ENCODE measurements at regions not wholly inside any gene's neighbourhood (a gene's known extent, or its start where the extent isn't known, plus 50 kb on each side); places are given as distances from the start of the nearest gene placed in this dataset.
"Not testable (repeated sequence)": the region's sequence is repeated elsewhere in the genome, so short reads cannot be mapped to it uniquely, and the experiment has no call there.

GRCh38 chr3:87898971-87899370 lies 159.8 kb downstream of the CGGBP1 start:
- in situ Hi-C loops (cut with HindIII; ENCODE audit: low sequenced_read_pairs) = no loop called here

DNA sequence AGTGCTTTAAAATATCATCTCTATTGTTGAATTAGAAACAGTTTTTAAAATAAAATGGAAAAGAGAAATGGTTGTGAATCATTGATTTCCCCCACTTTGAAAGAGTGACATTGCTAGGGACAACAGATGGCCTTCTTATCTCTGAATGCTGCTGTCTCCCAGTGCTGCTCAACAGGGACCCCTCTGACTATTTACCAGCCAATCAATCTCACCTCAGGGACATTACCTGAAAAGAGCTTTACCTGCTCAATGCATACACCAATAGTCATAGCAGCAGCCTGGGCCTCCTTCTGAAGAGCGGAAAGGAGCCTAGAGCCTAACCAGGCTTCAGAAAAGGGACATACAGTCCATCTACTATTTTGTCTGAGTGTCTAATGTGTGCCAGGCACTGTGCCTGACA lies 162.8 kb downstream of the CGGBP1 start:
- in situ Hi-C loops (cut with HindIII; ENCODE audit: low sequenced_read_pairs) = no loop called here

GRCh38 chr3:87873136-87873535 lies 185.7 kb downstream of the CGGBP1 start:
- in situ Hi-C loops (cut with HindIII; ENCODE audit: low sequenced_read_pairs) = no loop called here

GRCh38 chr3:87867001-87867400 lies 191.8 kb downstream of the CGGBP1 start:
- in situ Hi-C loops (cut with HindIII; ENCODE audit: low sequenced_read_pairs) = no loop called here

DNA sequence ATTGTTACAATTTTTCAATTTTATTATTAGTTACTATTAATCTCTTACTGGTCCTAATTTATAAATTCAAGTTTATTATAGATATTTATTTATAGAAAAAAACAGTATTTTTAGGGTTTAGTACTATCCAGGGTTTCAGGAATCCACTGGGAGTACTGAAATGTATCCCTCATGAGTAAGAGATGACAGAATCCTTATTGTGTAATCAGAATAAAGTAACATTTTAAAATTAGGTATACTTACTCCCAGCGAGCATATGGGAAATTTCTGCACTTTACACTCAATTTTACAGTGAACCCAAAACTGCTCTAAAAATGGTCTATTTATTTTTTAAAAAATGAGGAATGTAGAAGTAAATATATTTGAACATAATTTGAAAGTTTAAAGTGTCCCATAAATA lies 202.7 kb downstream of the CGGBP1 start:
- in situ Hi-C loops (cut with HindIII; ENCODE audit: low sequenced_read_pairs) = no loop called here

- in situ Hi-C loops (cut with HindIII; ENCODE audit: low sequenced_read_pairs) = no loop called here
Measured at GRCh38 chr3:87855616-87856015, 203.2 kb downstream of the CGGBP1 start.

GRCh38 chr3:87855211-87855610 lies 203.6 kb downstream of the CGGBP1 start:
- in situ Hi-C loops (cut with HindIII; ENCODE audit: low sequenced_read_pairs) = no loop called here

GRCh38 chr3:87848003-87848402 lies 210.8 kb downstream of the CGGBP1 start:
- in situ Hi-C loops (cut with HindIII; ENCODE audit: low sequenced_read_pairs) = no loop called here

GRCh38 chr3:87837076-87837475 lies 221.7 kb downstream of the CGGBP1 start:
- in situ Hi-C loops (cut with HindIII; ENCODE audit: low sequenced_read_pairs) = no loop called here

DNA sequence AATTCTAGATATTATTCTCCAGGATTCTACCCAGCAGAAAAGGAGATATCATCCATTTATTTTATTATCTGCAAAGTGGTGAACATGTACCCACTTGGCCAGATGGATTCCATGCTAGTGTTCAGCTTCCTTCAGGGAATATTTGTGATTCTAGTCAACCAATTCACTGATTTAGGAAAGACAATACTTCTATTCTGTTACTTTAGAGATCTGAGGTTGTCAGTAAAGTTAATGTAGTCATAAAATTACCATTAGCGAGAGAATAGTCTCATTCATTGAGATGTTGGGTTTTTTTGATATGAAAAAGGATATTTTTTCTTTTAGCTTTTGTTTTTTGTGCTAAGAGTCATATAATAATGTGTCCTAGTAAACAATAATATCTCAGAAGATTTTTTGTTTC lies 222.8 kb downstream of the CGGBP1 start:
- in situ Hi-C loops (cut with HindIII; ENCODE audit: low sequenced_read_pairs) = no loop called here

DNA sequence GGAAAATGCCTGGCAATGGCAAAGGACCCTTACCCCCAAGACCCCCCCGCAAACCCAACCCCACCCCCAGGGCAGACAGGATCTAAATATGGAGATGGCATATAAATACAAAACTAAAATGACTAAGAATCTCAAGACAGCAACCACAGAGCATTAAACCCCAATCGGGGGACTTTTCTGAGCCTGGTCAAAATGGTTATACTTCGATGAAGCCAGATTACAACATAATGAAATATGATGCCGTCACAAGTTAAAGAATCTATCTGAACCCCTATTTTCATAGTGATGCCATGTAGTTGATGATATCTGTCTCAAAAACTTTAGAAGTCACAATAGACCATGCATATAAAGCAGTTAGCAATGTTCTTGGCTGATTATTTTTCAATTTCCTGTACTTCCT lies 223.6 kb downstream of the CGGBP1 start:
- in situ Hi-C loops (cut with HindIII; ENCODE audit: low sequenced_read_pairs) = no loop called here

DNA sequence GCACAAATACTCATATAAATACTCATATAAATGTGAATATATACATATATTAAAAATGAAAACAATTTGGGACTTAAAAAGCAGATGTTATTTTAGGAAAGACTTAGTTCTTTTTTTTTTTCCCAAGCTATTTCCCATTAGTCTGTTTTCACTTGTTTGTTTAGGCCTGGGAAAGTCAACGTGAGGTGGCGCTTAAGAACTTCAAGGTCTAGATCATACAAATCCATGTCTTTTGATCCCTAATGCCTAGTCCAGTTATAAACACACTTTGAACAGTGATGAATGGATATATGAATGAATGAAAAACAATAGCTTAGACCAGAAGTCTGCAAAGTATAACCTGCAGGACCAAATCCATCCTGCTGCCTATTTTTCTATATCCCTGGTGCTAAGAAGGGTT lies 224.5 kb downstream of the CGGBP1 start:
- in situ Hi-C loops (cut with HindIII; ENCODE audit: low sequenced_read_pairs) = no loop called here

- in situ Hi-C loops (cut with HindIII; ENCODE audit: low sequenced_read_pairs) = no loop called here
Measured at GRCh38 chr3:87833039-87833377, 225.8 kb downstream of the CGGBP1 start.

DNA sequence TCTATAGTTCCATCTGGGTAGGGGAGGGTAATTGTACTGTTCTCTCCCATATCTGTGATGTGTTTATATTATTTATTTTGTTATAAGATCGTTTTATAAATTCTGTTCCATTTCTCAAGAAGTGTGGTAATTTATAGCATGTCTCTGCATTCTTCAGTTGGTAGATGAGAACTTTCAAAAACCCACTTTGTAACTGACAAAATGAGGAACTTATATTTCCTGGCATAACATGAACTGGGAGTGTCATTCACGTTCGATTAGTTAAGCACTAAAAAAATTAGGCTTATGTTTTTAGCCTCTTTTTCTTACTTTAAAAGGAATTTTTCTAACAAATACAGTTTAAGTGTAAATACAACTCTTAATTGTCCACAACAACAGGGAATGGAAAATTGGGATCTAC lies 230.8 kb downstream of the CGGBP1 start:
- in situ Hi-C loops (cut with HindIII; ENCODE audit: low sequenced_read_pairs) = no loop called here

GRCh38 chr3:87822563-87822962 lies 236.2 kb downstream of the CGGBP1 start:
- in situ Hi-C loops (cut with HindIII; ENCODE audit: low sequenced_read_pairs) = no loop called here

GRCh38 chr3:87813503-87813902 lies 245.3 kb downstream of the CGGBP1 start:
- in situ Hi-C loops (cut with HindIII; ENCODE audit: low sequenced_read_pairs) = not testable (repeated sequence)

- in situ Hi-C loops (cut with HindIII; ENCODE audit: low sequenced_read_pairs) = no loop called here
Measured at GRCh38 chr3:87811953-87812352, 246.9 kb downstream of the CGGBP1 start.

GRCh38 chr3:87810452-87811016 lies 248.3 kb downstream of the CGGBP1 start:
- in situ Hi-C loops (cut with HindIII; ENCODE audit: low sequenced_read_pairs) = no loop called here

DNA sequence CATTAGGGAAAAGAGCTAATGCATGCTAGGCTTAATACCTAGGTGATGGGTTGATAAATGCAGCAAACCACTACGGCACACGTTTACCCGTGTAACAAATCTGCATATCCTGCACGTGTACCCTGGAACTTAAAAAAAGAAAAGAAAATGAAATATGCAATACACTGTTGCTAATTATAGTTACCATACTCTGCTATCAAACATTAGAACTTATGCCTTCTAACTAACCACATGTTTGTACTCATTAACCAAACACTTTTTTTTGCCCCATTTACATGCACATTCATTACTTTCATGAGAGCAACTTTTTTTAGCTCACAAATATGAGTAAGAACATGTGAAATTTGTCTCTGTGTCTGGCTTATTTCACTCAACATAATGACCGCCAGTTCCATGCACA lies 253.1 kb downstream of the CGGBP1 start:
- in situ Hi-C loops (cut with HindIII; ENCODE audit: low sequenced_read_pairs) = no loop called here

DNA sequence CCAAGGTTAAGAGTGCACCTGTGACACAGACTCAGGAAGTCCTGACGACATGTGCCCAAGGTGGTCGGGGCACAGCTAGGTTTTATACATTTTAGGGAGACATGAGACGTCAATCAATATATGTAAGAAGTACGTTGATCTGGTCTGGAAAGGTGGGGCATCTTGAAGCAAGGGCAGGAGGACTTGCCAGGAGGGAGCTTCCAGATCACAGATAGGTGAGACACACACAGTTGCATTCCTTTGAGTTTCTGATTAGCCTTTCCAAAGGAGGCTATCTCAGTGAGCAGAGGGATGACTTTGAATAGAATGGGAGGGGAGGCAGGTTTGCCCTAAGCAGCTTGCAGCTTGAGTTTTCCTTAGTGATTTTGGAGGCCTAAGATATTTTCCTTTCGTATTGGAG lies 257.4 kb downstream of the CGGBP1 start:
- in situ Hi-C loops (cut with HindIII; ENCODE audit: low sequenced_read_pairs) = no loop called here

- in situ Hi-C loops (cut with HindIII; ENCODE audit: low sequenced_read_pairs) = no loop called here
Measured at GRCh38 chr3:87800516-87800915, 258.3 kb downstream of the CGGBP1 start.

GRCh38 chr3:87798567-87798947 lies 260.2 kb downstream of the CGGBP1 start:
- in situ Hi-C loops (cut with HindIII; ENCODE audit: low sequenced_read_pairs) = no loop called here

DNA sequence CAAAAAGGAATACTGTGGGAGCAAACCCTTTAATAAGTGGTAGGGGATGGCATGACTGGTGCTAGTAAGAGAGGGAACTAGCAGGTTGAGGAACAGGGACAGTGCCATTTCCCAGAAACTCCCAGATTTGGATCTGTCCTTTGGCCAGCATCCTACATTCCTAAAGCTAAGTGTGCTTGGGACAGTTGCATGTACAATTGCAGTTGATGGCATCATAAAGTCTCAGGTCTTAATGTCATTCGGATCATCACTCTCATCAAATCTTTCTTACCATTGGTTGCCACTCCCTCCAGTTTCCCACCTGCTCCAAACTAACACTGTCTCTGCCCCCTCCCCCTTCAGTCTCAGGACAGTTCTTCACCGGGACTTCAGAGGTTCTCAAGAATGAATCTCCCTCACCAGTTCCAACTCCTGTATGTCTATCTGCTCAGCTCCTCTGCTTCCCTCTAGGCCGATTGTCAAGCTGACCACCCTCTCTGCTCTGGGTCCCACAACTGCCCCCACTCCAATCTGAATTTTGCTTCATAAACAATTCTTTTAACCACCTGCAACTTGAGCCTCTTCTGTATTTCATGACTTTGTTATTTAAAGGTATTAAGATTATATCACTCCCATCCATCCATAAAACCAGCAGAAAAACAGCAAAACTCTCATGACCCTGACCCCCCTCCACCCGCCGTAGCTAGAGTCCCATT lies 260.8 kb downstream of the CGGBP1 start:
- in situ Hi-C loops (cut with HindIII; ENCODE audit: low sequenced_read_pairs) = no loop called here

All from DLD1 (cell line).